Breast epithelium (tissue), 4 donors: ENCODE measurements at regions not wholly inside any gene's neighbourhood (a gene's known extent, or its start where the extent isn't known, plus 50 kb on each side); places are given as distances from the start of the nearest gene placed in this dataset.

Experiments
- DNase-seq, 2 donors: peaks; one replicate each; pipeline ENCODE4 v3.0.0-alpha.2; 2019; ENCODE audit warnings: low spot score in 2 of 2
- H3K27ac ChIP-seq, 2 donors: fragments of 200-600 bp; sonication (generic) in 1 of 2; one replicate each; pipeline ENCODE4 v1.5.1; 2016 to 2019; ENCODE audit warnings: mild to moderate bottlenecking in 1 of 2
- H3K27me3 ChIP-seq, 2 donors: fragments of 200-600 bp; sonication (generic) in 1 of 2; one replicate each; pipeline versions ENCODE4 v1.5.1 to v1.6.0; 2017 to 2019; ENCODE audit warnings: control low read depth in 1 of 2, mild to moderate bottlenecking in 1 of 2
- H3K36me3 ChIP-seq: fragments of 200-600 bp; one replicate; pipeline ENCODE4 v1.5.1; 2019
- H3K4me1 ChIP-seq, 2 donors: fragments of 200-600 bp; sonication (generic); one replicate each; pipeline ENCODE4 v1.5.1; 2016 to 2019; ENCODE audit warnings: control low read depth in 1 of 2
- H3K4me3 ChIP-seq, 3 donors: fragments of 200-600 bp; sonication (generic); 1 replicate in 2 of 3; 2 replicates in 1 of 3; pipeline ENCODE4 v1.5.1; 2016 to 2019; ENCODE audit warnings: mild to moderate bottlenecking in 3 of 3, moderate library complexity in 2 of 3
- H3K9me3 ChIP-seq, 2 donors: fragments of 200-600 bp; sonication (generic) in 1 of 2; one replicate each; pipeline ENCODE4 v1.5.1; 2016 to 2019; ENCODE audit warnings: control low read depth in 1 of 2
- CTCF ChIP-seq, 3 donors: fragments of 450-650 bp; IDR thresholded peaks; one replicate each; pipeline ENCODE4 v1.5.1; 2016 to 2017; ENCODE audit warnings: antibody characterized with exemption in 3 of 3, mild to moderate bottlenecking in 3 of 3, moderate library complexity in 3 of 3
- POLR2A ChIP-seq: fragments of 450-650 bp; IDR thresholded peaks from one replicate; pipeline ENCODE4 v1.6.1; 2016; ENCODE audit warnings: antibody characterized with exemption, mild to moderate bottlenecking, moderate library complexity
- POLR2AphosphoS5 ChIP-seq, 3 donors: sonication (generic); formaldehyde crosslinking; IDR thresholded peaks; one replicate each; pipeline ENCODE4 v1.6.1; 2017; ENCODE audit warnings: antibody characterized with exemption in 3 of 3
- intact Hi-C: fragments of 100-400 bp; cut with DNase I; formaldehyde crosslinking; loops from one replicate; pipeline ENCODE4 v1.15.1; 2023; ENCODE audit warnings: low total_unique reads

GRCh38 chr11:33476945-33477606 is 219.9 kb downstream of the HIPK3 start:
- Histone ChIP-seq H3K4me3 (no peak overlapping the region), H3K27ac (no peak overlapping the region), H3K36me3 (no peaks in the 10 kb centered on the region), H3K27me3 (no peaks in the 10 kb centered on the region), H3K4me1 (no peaks in the 10 kb centered on the region), H3K9me3 (no peaks in the 10 kb centered on the region)
- intact Hi-C loops = no loop called here
- TF ChIP-seq POLR2A (no peak), CTCF (IDR thresholded peaks at IDR 0.05) (no peak), POLR2AphosphoS5 (IDR thresholded peaks at IDR 0.05) (no peak)
- no peak for DNase-seq

GRCh38 chr11:33475993-33476392 is 218.8 kb downstream of the HIPK3 start:
- TF ChIP-seq CTCF (IDR thresholded peaks at IDR 0.05) = no peak
- no peak overlapping the region for H3K27ac ChIP-seq
- intact Hi-C loops = no loop called here
- DNase-seq = no peak
- no peaks in the 10 kb centered on the region for H3K4me1 ChIP-seq
- no peaks in the 10 kb centered on the region for H3K9me3 ChIP-seq
- no peak overlapping the region for H3K4me3 ChIP-seq
- no peaks in the 10 kb centered on the region for H3K27me3 ChIP-seq
- no peaks in the 10 kb centered on the region for H3K36me3 ChIP-seq

GRCh38 chr11:33474866-33475265 is 217.7 kb downstream of the HIPK3 start:
- Histone ChIP-seq H3K4me3 (no peak overlapping the region), H3K27me3 (no peaks in the 10 kb centered on the region), H3K4me1 (no peaks in the 10 kb centered on the region), H3K36me3 (no peaks in the 10 kb centered on the region), H3K27ac (no peak overlapping the region), H3K9me3 (no peaks in the 10 kb centered on the region)
- intact Hi-C loops = no loop called here
- TF ChIP-seq CTCF (IDR thresholded peaks at IDR 0.05) = no peak
- no peak for TF ChIP-seq POLR2A
- TF ChIP-seq POLR2AphosphoS5 (IDR thresholded peaks at IDR 0.05) = no peak
- no peak for DNase-seq

- Histone ChIP-seq H3K9me3 (no peaks in the 10 kb centered on the region), H3K27ac (no peak overlapping the region)
- intact Hi-C loops = no loop called here
Observed at GRCh38 chr11:33471541-33471940, 214.4 kb downstream of the HIPK3 start.

GRCh38 chr11:33467966-33468365 is 210.8 kb downstream of the HIPK3 start:
- Histone ChIP-seq H3K36me3 (no peaks in the 10 kb centered on the region), H3K27ac (no peak overlapping the region), H3K4me1 (no peaks in the 10 kb centered on the region), H3K9me3 (no peaks in the 10 kb centered on the region), H3K4me3 (no peak overlapping the region), H3K27me3 (no peaks in the 10 kb centered on the region)
- no peak for DNase-seq
- TF ChIP-seq POLR2A (no peak), POLR2AphosphoS5 (IDR thresholded peaks at IDR 0.05) (no peak), CTCF (IDR thresholded peaks at IDR 0.05) (no peak)
- intact Hi-C loops = no loop called here

More at GRCh38 chr11:33471541-33471940, 214.4 kb downstream of the HIPK3 start:
- Histone ChIP-seq H3K27me3 (no peaks in the 10 kb centered on the region), H3K4me1 (no peaks in the 10 kb centered on the region), H3K36me3 (no peaks in the 10 kb centered on the region), H3K4me3 (no peak overlapping the region)
- no peak for TF ChIP-seq POLR2AphosphoS5 (IDR thresholded peaks at IDR 0.05)
- no peak for TF ChIP-seq CTCF (IDR thresholded peaks at IDR 0.05)
- TF ChIP-seq POLR2A = no peak
- no peak for DNase-seq
